H9 (cell line): ENCODE measurements at regions not wholly inside any gene's neighbourhood (a gene's known extent, or its start where the extent isn't known, plus 50 kb on each side); places are given as distances from the start of the nearest gene placed in this dataset.

ENCODE experiments used
- DNase-seq: peaks from one replicate; pipeline ENCODE4 v3.0.0-alpha.2; 2017
- H2AFZ ChIP-seq: one replicate; pipeline ENCODE4 v1.6.1; 2013; ENCODE audit warnings: mild to moderate bottlenecking, low read length, control low read depth, moderate library complexity
- H2AK5ac ChIP-seq: 2 replicates; pipeline ENCODE4 v1.6.1; 2013; ENCODE audit warnings: low read length, control low read depth, mixed read lengths; ENCODE audit not compliant: insufficient read length
- H2BK120ac ChIP-seq: one replicate; pipeline ENCODE4 v1.6.1; 2013; ENCODE audit warnings: low read depth, mild to moderate bottlenecking, low read length, control low read depth, inconsistent platforms; ENCODE audit not compliant: poor library complexity, severe bottlenecking
- H2BK12ac ChIP-seq: 2 replicates; pipeline ENCODE4 v1.6.1; 2013; ENCODE audit warnings: low read length, control low read depth, mixed read lengths, low read depth; ENCODE audit not compliant: insufficient read length
- H2BK15ac ChIP-seq: 2 replicates; pipeline ENCODE4 v1.6.1; 2013; ENCODE audit warnings: low read depth, low read length, control low read depth
- H2BK20ac ChIP-seq: one replicate; pipeline ENCODE4 v1.6.1; 2013; ENCODE audit warnings: low read depth, mild to moderate bottlenecking, low read length, control low read depth, inconsistent platforms; ENCODE audit not compliant: poor library complexity, severe bottlenecking
- H2BK5ac ChIP-seq: 2 replicates; pipeline ENCODE4 v1.6.1; 2013; ENCODE audit warnings: low read length, control low read depth, mixed read lengths; ENCODE audit not compliant: insufficient read length
- H3K14ac ChIP-seq: 2 replicates; pipeline ENCODE4 v1.6.1; 2013; ENCODE audit warnings: low read length, control low read depth; ENCODE audit not compliant: insufficient read depth
- H3K18ac ChIP-seq: 2 replicates; pipeline ENCODE4 v1.6.1; 2013; ENCODE audit warnings: low read depth, mild to moderate bottlenecking, mixed read lengths, low read length, control low read depth; ENCODE audit not compliant: insufficient read length
- H3K23ac ChIP-seq: 2 replicates; pipeline ENCODE4 v1.6.1; 2013; ENCODE audit warnings: low read length, control low read depth, mixed read lengths, low read depth; ENCODE audit not compliant: insufficient read length
- H3K23me2 ChIP-seq: 2 replicates; pipeline ENCODE4 v1.6.1; 2013; ENCODE audit warnings: low read depth, mild to moderate bottlenecking, mixed read lengths, low read length, control low read depth; ENCODE audit not compliant: insufficient read length, poor library complexity, severe bottlenecking
- H3K27ac ChIP-seq: 2 replicates; pipeline ENCODE4 v1.5.1; 2013; ENCODE audit warnings: low read length, control low read depth, mixed read lengths, low read depth; ENCODE audit not compliant: insufficient read length
- H3K27me3 ChIP-seq: 2 replicates; pipeline ENCODE4 v1.6.1; 2013; ENCODE audit warnings: low read length, control low read depth, inconsistent platforms; ENCODE audit not compliant: insufficient read depth
- H3K4ac ChIP-seq: 2 replicates; pipeline ENCODE4 v1.6.1; 2013; ENCODE audit warnings: low read depth, mild to moderate bottlenecking, control low read depth, inconsistent platforms, low read length, moderate library complexity
- H3K4me1 ChIP-seq: 2 replicates; pipeline ENCODE4 v1.6.1; 2013; ENCODE audit warnings: low read length, control low read depth, inconsistent platforms; ENCODE audit not compliant: insufficient read depth
- H3K4me2 ChIP-seq: 2 replicates; pipeline ENCODE4 v1.6.1; 2013; ENCODE audit warnings: low read length, control low read depth, mixed read lengths; ENCODE audit not compliant: insufficient read length, insufficient read depth
- H3K56ac ChIP-seq: 2 replicates; pipeline ENCODE4 v1.6.1; 2013; ENCODE audit warnings: low read depth, mild to moderate bottlenecking, mixed read lengths, low read length, control low read depth; ENCODE audit not compliant: insufficient read length
- H3K79me1 ChIP-seq: 2 replicates; pipeline ENCODE4 v1.6.1; 2013; ENCODE audit warnings: low read depth, mild to moderate bottlenecking, moderate library complexity, low read length, control low read depth, inconsistent platforms; ENCODE audit not compliant: insufficient read depth, poor library complexity, severe bottlenecking
- H3K79me2 ChIP-seq: 2 replicates; pipeline ENCODE4 v1.6.1; 2013; ENCODE audit warnings: low read length, control low read depth, inconsistent platforms; ENCODE audit not compliant: insufficient read depth
- H3K9ac ChIP-seq: 2 replicates; pipeline ENCODE4 v1.6.1; 2013; ENCODE audit warnings: low read length, control low read depth, mixed read lengths; ENCODE audit not compliant: insufficient read length; ENCODE audit errors: extremely low read depth
- H3K9me3 ChIP-seq: one replicate; pipeline ENCODE4 v1.6.1; 2013; ENCODE audit warnings: low read depth, low read length, inconsistent platforms; ENCODE audit not compliant: control insufficient read depth
- H3T11ph ChIP-seq: one replicate; pipeline ENCODE4 v1.6.1; 2013; ENCODE audit warnings: mild to moderate bottlenecking, low read length, control low read depth, inconsistent platforms
- H4K20me1 ChIP-seq: one replicate; pipeline ENCODE4 v1.6.1; 2013; ENCODE audit not compliant: control insufficient read depth, insufficient read length, insufficient read depth
- H4K5ac ChIP-seq: 2 replicates; pipeline ENCODE4 v1.6.1; 2013; ENCODE audit warnings: low read depth, mild to moderate bottlenecking, mixed read lengths, low read length, control low read depth; ENCODE audit not compliant: insufficient read length
- H4K8ac ChIP-seq: replicated peaks from 2 replicates; pipeline ENCODE4 v1.6.1; 2013; ENCODE audit warnings: low read length, control low read depth, mixed read lengths, low read depth; ENCODE audit not compliant: insufficient read length
- H4K91ac ChIP-seq: 2 replicates; pipeline ENCODE4 v1.6.1; 2013; ENCODE audit warnings: low read depth, mild to moderate bottlenecking, moderate library complexity, mixed read lengths, low read length, control low read depth; ENCODE audit not compliant: insufficient read length
- H3K27ac Mint-ChIP-seq, 3 experiments: 2 replicates in 2 of 3; 3 replicates in 1 of 3; pipeline ENCODE4 v1.8.0; 2020 to 2021; ENCODE audit warnings: mixed read lengths in 3 of 3, mild to moderate bottlenecking in 1 of 3, moderate library complexity in 1 of 3
- H3K27me3 Mint-ChIP-seq: 2 replicates; pipeline ENCODE4 v1.8.0; 2021; ENCODE audit warnings: low read depth, mild to moderate bottlenecking, moderate library complexity, mixed read lengths
- H3K36me3 Mint-ChIP-seq, 3 experiments: 2 replicates in 2 of 3; 3 replicates in 1 of 3; pipeline ENCODE4 v1.8.0; 2020 to 2021; ENCODE audit warnings: low read depth in 3 of 3, mixed read lengths in 3 of 3; ENCODE audit not compliant: insufficient read depth in 1 of 3
- H3K4me1 Mint-ChIP-seq, 2 experiments: 2 replicates each; pipeline ENCODE4 v1.8.0; 2020; ENCODE audit warnings: mixed read lengths in 2 of 2
- H3K4me3 Mint-ChIP-seq, 2 experiments: 2 replicates in 1 of 2; 3 replicates in 1 of 2; pipeline ENCODE4 v1.8.0; 2020 to 2021; ENCODE audit warnings: mild to moderate bottlenecking in 2 of 2, mixed read lengths in 2 of 2, moderate library complexity in 1 of 2
- H3K9me3 Mint-ChIP-seq, 2 experiments: 2 replicates in 1 of 2; 3 replicates in 1 of 2; pipeline ENCODE4 v1.8.0; 2020; ENCODE audit warnings: mild to moderate bottlenecking in 2 of 2, mixed read lengths in 2 of 2, moderate library complexity in 1 of 2
- WGBS: extraction: QIAGEN DNeasy Blood & Tissue Kit; methylation state at CpG from one replicate; pipeline ENCODE4 v1.1.7; 2013; ENCODE audit warnings: missing lambda C conversion rate, low lambda C conversion rate, mixed read lengths; ENCODE audit not compliant: insufficient read length; ENCODE audit errors: extremely low coverage; 5-methylcytosine and 5-hydroxymethylcytosine counted together
- TF ChIP-seq, protein P1 (sequence below): fragments of 200-600 bp; sonication (generic); conservative IDR thresholded peaks from 3 replicates; pipeline ENCODE4 v1.8.0; 2021; ENCODE audit warnings: antibody characterized with exemption, mild to moderate bottlenecking

DNA sequence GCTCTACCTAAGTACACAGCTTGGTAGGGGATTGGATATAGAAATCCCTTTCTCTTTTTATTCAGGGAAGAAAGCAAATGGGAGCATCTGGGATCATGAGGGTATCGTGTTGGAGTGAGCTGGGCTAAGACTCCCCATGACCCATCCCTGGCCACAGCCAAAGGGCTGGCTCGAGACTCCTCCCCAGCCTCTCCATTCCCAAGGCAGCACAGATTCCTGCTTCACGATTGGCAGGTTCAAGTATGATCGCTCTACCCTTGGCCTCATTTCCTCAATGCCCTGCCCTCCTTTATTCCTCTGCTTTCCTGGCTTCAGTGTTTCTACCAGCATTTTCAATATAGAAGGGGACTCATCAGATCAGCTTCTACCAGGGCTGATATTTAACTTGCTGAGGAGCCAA, 89.7 kb downstream of the ATP1A1 start:
- Histone ChIP-seq H3K14ac (no peak overlapping the region), H2BK120ac (no peak overlapping the region), H2BK12ac (no peak overlapping the region), H3K79me1 (no peaks in the 10 kb centered on the region), H3K9ac (no peak overlapping the region), H4K8ac (no peak overlapping the region), H2BK5ac (no peak overlapping the region), H3K4me2 (no peak overlapping the region), H3K23me2 (no peaks in the 10 kb centered on the region), H3K9me3 (no peaks in the 10 kb centered on the region), H3K4ac (no peak overlapping the region), H4K5ac (no peak overlapping the region), H3T11ph (no peak overlapping the region), H4K20me1 (no peaks in the 10 kb centered on the region), H3K4me1 (no peaks in the 10 kb centered on the region), H3K27me3 (no peaks in the 10 kb centered on the region), H2BK20ac (no peak overlapping the region), H2AFZ (no peak overlapping the region), H4K91ac (no peak overlapping the region), H3K27ac (no peak overlapping the region), H2BK15ac (no peak overlapping the region), H3K23ac (no peak overlapping the region), H3K79me2 (no peaks in the 10 kb centered on the region), H3K56ac (no peak overlapping the region), H2AK5ac (no peak overlapping the region), H3K18ac (no peak overlapping the region)
- H3K36me3 Mint-ChIP-seq, result no peaks in the 10 kb centered on the region
- no CpG with 5 or more reads among the region's 4 CpGs for WGBS
- no peaks in the 10 kb centered on the region for H3K9me3 Mint-ChIP-seq
- H3K4me3 Mint-ChIP-seq, result no peak overlapping the region
- H3K4me1 Mint-ChIP-seq, result peaks cover 12 to 17% of the 10 kb centered on the region in 2 experiments
- no peak overlapping the region for H3K27ac Mint-ChIP-seq
- TF ChIP-seq, protein P1, sequence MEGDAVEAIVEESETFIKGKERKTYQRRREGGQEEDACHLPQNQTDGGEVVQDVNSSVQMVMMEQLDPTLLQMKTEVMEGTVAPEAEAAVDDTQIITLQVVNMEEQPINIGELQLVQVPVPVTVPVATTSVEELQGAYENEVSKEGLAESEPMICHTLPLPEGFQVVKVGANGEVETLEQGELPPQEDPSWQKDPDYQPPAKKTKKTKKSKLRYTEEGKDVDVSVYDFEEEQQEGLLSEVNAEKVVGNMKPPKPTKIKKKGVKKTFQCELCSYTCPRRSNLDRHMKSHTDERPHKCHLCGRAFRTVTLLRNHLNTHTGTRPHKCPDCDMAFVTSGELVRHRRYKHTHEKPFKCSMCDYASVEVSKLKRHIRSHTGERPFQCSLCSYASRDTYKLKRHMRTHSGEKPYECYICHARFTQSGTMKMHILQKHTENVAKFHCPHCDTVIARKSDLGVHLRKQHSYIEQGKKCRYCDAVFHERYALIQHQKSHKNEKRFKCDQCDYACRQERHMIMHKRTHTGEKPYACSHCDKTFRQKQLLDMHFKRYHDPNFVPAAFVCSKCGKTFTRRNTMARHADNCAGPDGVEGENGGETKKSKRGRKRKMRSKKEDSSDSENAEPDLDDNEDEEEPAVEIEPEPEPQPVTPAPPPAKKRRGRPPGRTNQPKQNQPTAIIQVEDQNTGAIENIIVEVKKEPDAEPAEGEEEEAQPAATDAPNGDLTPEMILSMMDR, result no peak
- peaks cover 3% of the 10 kb centered on the region; the same call in 1 of the 2 replicates for H3K27me3 Mint-ChIP-seq
- no peak for DNase-seq
